ENCODE measurements at regions not wholly inside any gene's neighbourhood (a gene's known extent, or its start where the extent isn't known, plus 50 kb on each side); places are given as distances from the start of the nearest gene placed in this dataset.

DNA sequence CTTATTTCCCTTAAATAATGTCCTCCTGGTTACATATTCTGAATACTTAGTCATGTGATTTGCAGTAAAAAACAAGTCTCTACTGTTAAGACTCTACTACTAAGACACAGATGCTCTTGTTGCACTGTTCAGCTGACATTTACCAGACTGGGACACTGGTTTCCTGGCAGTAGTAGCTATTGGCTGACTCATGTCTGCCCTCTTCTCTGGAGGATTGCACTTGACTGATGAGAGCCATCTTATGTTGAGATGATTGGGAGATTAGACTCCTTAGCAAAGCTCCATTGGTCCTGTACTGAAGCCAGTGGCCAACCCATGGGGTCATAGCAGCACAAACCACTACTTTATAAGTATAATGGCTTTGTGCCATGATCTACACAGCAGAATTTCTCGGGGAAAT is 1672.6 kb upstream of the PCDH20 start:
- Histone ChIP-seq H3K36me3 (ENCODE audit: control insufficient read depth, insufficient read depth, low read length) (no peaks in the 10 kb centered on the region), H3K4me3 (ENCODE audit: low read depth, low read length) (no peak overlapping the region), H3K27me3 (ENCODE audit: control insufficient read depth, insufficient read depth, low read length) (no peaks in the 10 kb centered on the region)
- TF ChIP-seq, protein P1, sequence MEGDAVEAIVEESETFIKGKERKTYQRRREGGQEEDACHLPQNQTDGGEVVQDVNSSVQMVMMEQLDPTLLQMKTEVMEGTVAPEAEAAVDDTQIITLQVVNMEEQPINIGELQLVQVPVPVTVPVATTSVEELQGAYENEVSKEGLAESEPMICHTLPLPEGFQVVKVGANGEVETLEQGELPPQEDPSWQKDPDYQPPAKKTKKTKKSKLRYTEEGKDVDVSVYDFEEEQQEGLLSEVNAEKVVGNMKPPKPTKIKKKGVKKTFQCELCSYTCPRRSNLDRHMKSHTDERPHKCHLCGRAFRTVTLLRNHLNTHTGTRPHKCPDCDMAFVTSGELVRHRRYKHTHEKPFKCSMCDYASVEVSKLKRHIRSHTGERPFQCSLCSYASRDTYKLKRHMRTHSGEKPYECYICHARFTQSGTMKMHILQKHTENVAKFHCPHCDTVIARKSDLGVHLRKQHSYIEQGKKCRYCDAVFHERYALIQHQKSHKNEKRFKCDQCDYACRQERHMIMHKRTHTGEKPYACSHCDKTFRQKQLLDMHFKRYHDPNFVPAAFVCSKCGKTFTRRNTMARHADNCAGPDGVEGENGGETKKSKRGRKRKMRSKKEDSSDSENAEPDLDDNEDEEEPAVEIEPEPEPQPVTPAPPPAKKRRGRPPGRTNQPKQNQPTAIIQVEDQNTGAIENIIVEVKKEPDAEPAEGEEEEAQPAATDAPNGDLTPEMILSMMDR (IDR thresholded peaks at IDR 0.05; ENCODE audit: insufficient read depth, low read length, severe bottlenecking), result no peak
- FAIRE-seq (no peak), DNase-seq (ENCODE audit: low read depth) (no peak)

DNA sequence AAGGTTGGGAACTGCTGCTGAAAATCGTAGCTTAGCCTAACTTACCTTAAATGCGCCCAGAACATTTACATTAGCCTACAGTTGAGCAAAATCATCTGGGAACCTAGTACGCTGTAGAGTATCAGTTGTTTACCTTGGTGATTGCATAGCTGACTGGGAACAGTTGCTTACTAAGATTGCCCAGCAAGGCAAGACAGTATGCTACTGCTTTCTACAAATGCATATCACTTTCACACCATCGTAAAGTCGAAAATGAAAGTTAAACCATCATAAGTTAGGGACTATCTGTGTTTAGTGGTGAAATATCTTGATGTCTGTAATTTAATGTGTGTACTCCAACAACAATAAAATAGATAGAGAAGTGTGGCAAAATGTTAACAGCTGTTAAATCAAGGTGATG is 1670.6 kb upstream of the PCDH20 start:
- TF ChIP-seq, protein P1 (IDR thresholded peaks at IDR 0.05; ENCODE audit: insufficient read depth, low read length, severe bottlenecking), result no peak
- no peaks in the 10 kb centered on the region for H3K36me3 ChIP-seq (ENCODE audit: control insufficient read depth, insufficient read depth, low read length)
- DNase-seq (ENCODE audit: low read depth) (no peak), FAIRE-seq (no peak)
- H3K27me3 ChIP-seq (ENCODE audit: control insufficient read depth, insufficient read depth, low read length), result no peaks in the 10 kb centered on the region
- no peak overlapping the region for H3K4me3 ChIP-seq (ENCODE audit: low read depth, low read length)

- Histone ChIP-seq H3K4me3 (ENCODE audit: low read depth, low read length) (no peak overlapping the region), H3K36me3 (ENCODE audit: control insufficient read depth, insufficient read depth, low read length) (no peaks in the 10 kb centered on the region), H3K27me3 (ENCODE audit: control insufficient read depth, insufficient read depth, low read length) (no peaks in the 10 kb centered on the region)
- DNase-seq (ENCODE audit: low read depth) (no peak), FAIRE-seq (no peak)
- TF ChIP-seq, protein P1 (IDR thresholded peaks at IDR 0.05; ENCODE audit: insufficient read depth, low read length, severe bottlenecking), result no peak
Observed at GRCh38 chr13:63085851-63086250, 1670.2 kb upstream of the PCDH20 start.

DNA sequence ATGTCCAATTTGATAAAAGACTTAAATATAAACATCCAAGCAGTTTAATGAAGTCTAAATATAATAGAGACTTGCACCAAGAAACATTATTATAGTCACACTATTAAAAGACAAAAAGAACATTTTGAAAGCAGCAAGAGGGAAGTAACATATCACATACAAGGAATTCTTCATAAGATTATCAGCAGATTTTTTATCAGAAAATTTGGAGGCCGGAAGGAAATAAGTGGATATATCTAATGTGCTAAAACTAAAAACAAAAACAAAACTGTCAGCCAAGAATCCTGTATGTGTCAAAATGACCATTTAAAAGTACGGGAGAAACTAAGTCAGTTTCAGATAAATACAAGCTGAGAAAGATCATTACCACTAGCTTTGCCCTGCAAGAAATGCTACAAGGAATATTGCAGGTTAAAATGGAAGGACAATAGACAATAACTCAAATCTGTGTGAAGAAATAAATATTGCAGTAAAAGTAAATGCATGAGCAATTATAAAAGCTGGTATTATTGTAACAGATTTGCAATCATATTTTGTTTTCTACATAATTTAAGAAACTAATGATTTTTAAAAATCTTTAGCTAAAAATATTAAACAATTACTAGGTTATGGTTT is 1665.9 kb upstream of the PCDH20 start:
- Histone ChIP-seq H3K4me3 (ENCODE audit: low read depth, low read length) (no peak overlapping the region), H3K36me3 (ENCODE audit: control insufficient read depth, insufficient read depth, low read length) (no peaks in the 10 kb centered on the region), H3K27me3 (ENCODE audit: control insufficient read depth, insufficient read depth, low read length) (no peaks in the 10 kb centered on the region)
- TF ChIP-seq, protein P1 (IDR thresholded peaks at IDR 0.05; ENCODE audit: insufficient read depth, low read length, severe bottlenecking), result no peak
- no peak for FAIRE-seq
- no peak for DNase-seq (ENCODE audit: low read depth)

DNA sequence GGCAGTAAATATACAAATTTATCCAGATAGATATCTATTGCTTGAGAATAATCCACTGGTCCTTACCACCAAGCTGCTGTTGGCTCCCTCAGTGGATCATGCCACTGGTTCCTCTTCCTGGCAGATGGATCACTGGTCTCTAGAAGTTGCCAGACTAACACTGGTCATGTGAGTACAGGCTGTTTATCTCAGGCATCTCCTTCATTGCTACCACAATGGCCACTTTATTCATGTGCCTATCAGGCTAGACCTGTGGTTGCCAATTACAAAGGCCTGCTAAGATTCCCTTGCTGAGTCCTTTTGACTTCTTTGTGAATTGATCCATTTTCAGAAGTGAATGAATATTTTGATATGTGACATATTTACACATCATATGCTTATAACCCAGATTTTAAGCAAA is 1659.5 kb upstream of the PCDH20 start:
- FAIRE-seq (no peak), DNase-seq (ENCODE audit: low read depth) (no peak)
- TF ChIP-seq, protein P1 (IDR thresholded peaks at IDR 0.05; ENCODE audit: insufficient read depth, low read length, severe bottlenecking), result no peak
- Histone ChIP-seq H3K36me3 (ENCODE audit: control insufficient read depth, insufficient read depth, low read length) (no peaks in the 10 kb centered on the region), H3K4me3 (ENCODE audit: low read depth, low read length) (no peak overlapping the region), H3K27me3 (ENCODE audit: control insufficient read depth, insufficient read depth, low read length) (no peaks in the 10 kb centered on the region)

- FAIRE-seq, result no peak
- Histone ChIP-seq H3K4me3 (ENCODE audit: low read depth, low read length) (no peak overlapping the region), H3K27me3 (ENCODE audit: control insufficient read depth, insufficient read depth, low read length) (no peaks in the 10 kb centered on the region), H3K36me3 (ENCODE audit: control insufficient read depth, insufficient read depth, low read length) (no peaks in the 10 kb centered on the region)
- TF ChIP-seq, protein P1 (IDR thresholded peaks at IDR 0.05; ENCODE audit: insufficient read depth, low read length, severe bottlenecking), result no peak
- DNase-seq (ENCODE audit: low read depth), result no peak
Observed at GRCh38 chr13:63050287-63050686, 1634.6 kb upstream of the PCDH20 start.
